Breast epithelium (tissue), 4 donors: ENCODE measurements at regions not wholly inside any gene's neighbourhood (a gene's known extent, or its start where the extent isn't known, plus 50 kb on each side); places are given as distances from the start of the nearest gene placed in this dataset.

Experiments
- DNase-seq, 2 donors: peaks; one replicate each; pipeline ENCODE4 v3.0.0-alpha.2; 2019; ENCODE audit warnings: low spot score in 2 of 2
- H3K27ac ChIP-seq, 2 donors: fragments of 200-600 bp; sonication (generic) in 1 of 2; one replicate each; pipeline ENCODE4 v1.5.1; 2016 to 2019; ENCODE audit warnings: mild to moderate bottlenecking in 1 of 2
- H3K27me3 ChIP-seq, 2 donors: fragments of 200-600 bp; sonication (generic) in 1 of 2; one replicate each; pipeline versions ENCODE4 v1.5.1 to v1.6.0; 2017 to 2019; ENCODE audit warnings: control low read depth in 1 of 2, mild to moderate bottlenecking in 1 of 2
- H3K36me3 ChIP-seq: fragments of 200-600 bp; one replicate; pipeline ENCODE4 v1.5.1; 2019
- H3K4me1 ChIP-seq, 2 donors: fragments of 200-600 bp; sonication (generic); one replicate each; pipeline ENCODE4 v1.5.1; 2016 to 2019; ENCODE audit warnings: control low read depth in 1 of 2
- H3K4me3 ChIP-seq, 3 donors: fragments of 200-600 bp; sonication (generic); 1 replicate in 2 of 3; 2 replicates in 1 of 3; pipeline ENCODE4 v1.5.1; 2016 to 2019; ENCODE audit warnings: mild to moderate bottlenecking in 3 of 3, moderate library complexity in 2 of 3
- H3K9me3 ChIP-seq, 2 donors: fragments of 200-600 bp; sonication (generic) in 1 of 2; one replicate each; pipeline ENCODE4 v1.5.1; 2016 to 2019; ENCODE audit warnings: control low read depth in 1 of 2
- POLR2A ChIP-seq: fragments of 450-650 bp; IDR thresholded peaks from one replicate; pipeline ENCODE4 v1.6.1; 2016; ENCODE audit warnings: antibody characterized with exemption, mild to moderate bottlenecking, moderate library complexity
- POLR2AphosphoS5 ChIP-seq, 3 donors: sonication (generic); formaldehyde crosslinking; IDR thresholded peaks; one replicate each; pipeline ENCODE4 v1.6.1; 2017; ENCODE audit warnings: antibody characterized with exemption in 3 of 3
- intact Hi-C: fragments of 100-400 bp; cut with DNase I; formaldehyde crosslinking; loops from one replicate; pipeline ENCODE4 v1.15.1; 2023; ENCODE audit warnings: low total_unique reads
- TF ChIP-seq, protein P1 (sequence below), 3 donors: fragments of 450-650 bp; IDR thresholded peaks; one replicate each; pipeline ENCODE4 v1.5.1; 2016 to 2017; ENCODE audit warnings: antibody characterized with exemption in 3 of 3, mild to moderate bottlenecking in 3 of 3, moderate library complexity in 3 of 3

DNA sequence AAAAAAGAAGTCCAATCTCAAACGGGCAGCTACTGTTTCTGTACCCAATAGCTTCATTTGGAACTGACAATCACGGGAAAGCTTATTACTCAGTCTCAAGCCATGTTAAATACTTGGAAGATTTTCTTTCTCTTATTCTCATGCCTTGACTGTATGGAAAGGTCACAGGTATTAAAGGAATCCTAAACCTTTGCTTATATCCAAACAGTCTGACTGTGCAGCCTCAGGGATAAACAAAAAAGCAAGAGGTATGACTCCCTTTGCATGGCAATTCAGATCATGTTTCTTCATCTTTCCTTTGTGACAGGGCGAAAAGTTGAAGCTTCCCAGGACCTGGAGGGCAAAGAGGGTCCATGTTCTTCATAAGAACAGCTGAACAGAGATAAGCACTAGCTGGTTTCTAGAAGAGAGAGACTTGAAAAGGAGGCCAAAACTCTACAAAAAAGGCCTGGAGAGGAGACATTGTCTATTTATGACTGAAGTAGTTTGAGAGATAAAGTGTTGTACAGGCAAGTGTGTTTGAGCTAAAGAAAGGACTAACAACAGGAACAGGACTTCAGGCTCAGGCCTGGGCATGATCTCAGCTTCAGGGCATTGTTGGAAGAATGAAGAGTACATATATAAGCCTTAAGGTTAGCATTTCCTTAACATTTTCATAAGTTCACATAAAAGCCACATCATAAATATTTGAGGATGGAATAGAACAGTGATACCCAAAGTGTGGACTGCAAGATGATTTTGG lies 231.0 kb upstream of the THRB start:
- TF ChIP-seq, protein P1, sequence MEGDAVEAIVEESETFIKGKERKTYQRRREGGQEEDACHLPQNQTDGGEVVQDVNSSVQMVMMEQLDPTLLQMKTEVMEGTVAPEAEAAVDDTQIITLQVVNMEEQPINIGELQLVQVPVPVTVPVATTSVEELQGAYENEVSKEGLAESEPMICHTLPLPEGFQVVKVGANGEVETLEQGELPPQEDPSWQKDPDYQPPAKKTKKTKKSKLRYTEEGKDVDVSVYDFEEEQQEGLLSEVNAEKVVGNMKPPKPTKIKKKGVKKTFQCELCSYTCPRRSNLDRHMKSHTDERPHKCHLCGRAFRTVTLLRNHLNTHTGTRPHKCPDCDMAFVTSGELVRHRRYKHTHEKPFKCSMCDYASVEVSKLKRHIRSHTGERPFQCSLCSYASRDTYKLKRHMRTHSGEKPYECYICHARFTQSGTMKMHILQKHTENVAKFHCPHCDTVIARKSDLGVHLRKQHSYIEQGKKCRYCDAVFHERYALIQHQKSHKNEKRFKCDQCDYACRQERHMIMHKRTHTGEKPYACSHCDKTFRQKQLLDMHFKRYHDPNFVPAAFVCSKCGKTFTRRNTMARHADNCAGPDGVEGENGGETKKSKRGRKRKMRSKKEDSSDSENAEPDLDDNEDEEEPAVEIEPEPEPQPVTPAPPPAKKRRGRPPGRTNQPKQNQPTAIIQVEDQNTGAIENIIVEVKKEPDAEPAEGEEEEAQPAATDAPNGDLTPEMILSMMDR (IDR thresholded peaks at IDR 0.05), result no peak
- TF ChIP-seq POLR2AphosphoS5 (IDR thresholded peaks at IDR 0.05) (no peak), POLR2A (no peak)
- no peaks in the 10 kb centered on the region for H3K9me3 ChIP-seq
- H3K4me3 ChIP-seq, result no peak overlapping the region
- H3K27ac ChIP-seq, result no peak overlapping the region
- no peaks in the 10 kb centered on the region for H3K27me3 ChIP-seq
- intact Hi-C loops, result no loop called here
- H3K36me3 ChIP-seq, result no peaks in the 10 kb centered on the region
- DNase-seq, result no peak
- H3K4me1 ChIP-seq, result no peaks in the 10 kb centered on the region

DNA sequence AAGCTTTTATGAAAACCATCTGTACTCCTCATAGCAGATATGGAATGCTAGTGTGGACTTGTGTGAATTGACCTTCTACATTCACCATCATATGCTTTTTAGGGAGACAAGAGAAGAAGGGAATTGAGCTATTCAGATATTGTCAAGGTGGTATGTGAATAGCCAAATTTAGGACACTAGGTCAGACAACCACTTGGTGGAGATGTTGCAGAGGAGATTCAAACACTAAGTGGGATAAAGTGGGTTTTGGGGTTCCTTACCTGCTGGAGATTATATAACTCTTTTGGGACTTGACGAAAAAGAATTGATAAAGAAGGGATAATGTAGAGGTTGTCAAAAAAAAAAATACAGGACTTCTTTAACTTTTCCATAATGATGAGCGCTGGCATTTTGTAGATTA lies 231.8 kb upstream of the THRB start:
- H3K27me3 ChIP-seq, result no peaks in the 10 kb centered on the region
- H3K36me3 ChIP-seq, result no peaks in the 10 kb centered on the region
- TF ChIP-seq, protein P1 (IDR thresholded peaks at IDR 0.05), result no peak
- TF ChIP-seq POLR2AphosphoS5 (IDR thresholded peaks at IDR 0.05) (no peak), POLR2A (no peak)
- no peak overlapping the region for H3K27ac ChIP-seq
- intact Hi-C loops, result no loop called here
- H3K4me3 ChIP-seq, result no peak overlapping the region
- no peaks in the 10 kb centered on the region for H3K9me3 ChIP-seq
- H3K4me1 ChIP-seq, result no peaks in the 10 kb centered on the region
- no peak for DNase-seq

DNA sequence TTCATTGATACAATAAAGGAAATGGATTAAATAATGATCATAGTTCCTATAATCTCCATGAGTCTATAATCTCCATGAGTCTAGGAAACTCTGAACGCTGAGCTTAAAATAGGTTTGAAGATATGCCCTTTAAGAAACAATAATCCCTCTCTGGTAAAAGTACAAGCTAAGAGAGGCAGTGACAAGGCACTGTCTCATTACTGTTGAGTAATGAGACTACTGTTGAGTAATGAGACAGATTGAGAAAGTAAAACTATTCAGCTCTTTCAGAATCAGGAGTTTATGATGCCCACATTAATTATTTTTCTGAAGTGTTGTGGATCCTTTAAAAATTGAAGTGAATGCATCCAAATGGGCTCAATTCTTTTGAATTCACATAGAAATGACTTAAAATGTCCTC lies 235.5 kb upstream of the THRB start:
- Histone ChIP-seq H3K27me3 (no peaks in the 10 kb centered on the region), H3K4me1 (no peaks in the 10 kb centered on the region), H3K9me3 (no peaks in the 10 kb centered on the region), H3K4me3 (no peak overlapping the region), H3K27ac (no peak overlapping the region), H3K36me3 (no peaks in the 10 kb centered on the region)
- DNase-seq, result no peak
- TF ChIP-seq, protein P1 (IDR thresholded peaks at IDR 0.05), result no peak
- TF ChIP-seq POLR2AphosphoS5 (IDR thresholded peaks at IDR 0.05) (no peak), POLR2A (no peak)
- intact Hi-C loops, result no loop called here

DNA sequence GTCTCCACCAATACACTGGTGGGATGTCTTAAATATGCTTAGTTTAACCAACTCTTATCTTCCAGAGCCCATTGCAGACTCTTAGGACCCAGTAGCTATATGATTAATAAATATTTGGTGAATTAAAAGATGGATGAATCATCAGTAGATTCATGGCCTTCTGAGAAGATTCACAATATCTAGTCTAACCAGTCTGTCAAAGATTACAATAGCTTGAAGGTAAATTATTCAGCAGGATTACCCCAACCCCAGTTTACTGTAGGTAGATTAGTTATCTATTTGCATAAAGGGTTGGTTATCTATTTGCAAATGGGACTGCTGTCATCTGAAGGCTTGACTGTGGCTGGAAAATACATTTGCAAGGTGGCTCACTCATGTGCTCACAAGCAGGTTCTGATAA lies 239.4 kb upstream of the THRB start:
- intact Hi-C loops, result no loop called here
- Histone ChIP-seq H3K36me3 (no peaks in the 10 kb centered on the region), H3K27ac (no peak overlapping the region), H3K4me3 (no peak overlapping the region), H3K27me3 (no peaks in the 10 kb centered on the region), H3K9me3 (no peaks in the 10 kb centered on the region), H3K4me1 (no peaks in the 10 kb centered on the region)
- TF ChIP-seq POLR2A (no peak), POLR2AphosphoS5 (IDR thresholded peaks at IDR 0.05) (no peak)
- TF ChIP-seq, protein P1 (IDR thresholded peaks at IDR 0.05), result no peak
- no peak for DNase-seq

DNA sequence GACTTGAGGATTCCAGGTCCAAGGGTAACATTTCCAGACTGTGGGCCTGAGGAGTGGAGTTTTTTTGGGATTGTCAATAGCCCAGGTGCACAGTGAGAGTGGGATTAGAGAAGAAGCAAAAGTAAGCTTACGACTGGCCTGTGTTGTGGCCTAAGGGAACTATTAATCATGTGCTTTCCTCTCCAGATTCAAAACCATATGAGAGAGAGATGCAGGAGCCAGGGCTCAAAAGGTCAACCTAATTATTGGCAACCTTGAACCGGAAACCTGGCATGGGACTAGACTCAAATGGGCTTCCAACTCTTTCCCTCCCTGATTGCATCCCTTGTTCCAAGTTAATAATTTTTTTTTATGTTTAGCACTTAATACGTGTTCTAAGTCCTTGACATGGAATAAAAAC lies 242.1 kb upstream of the THRB start:
- no peaks in the 10 kb centered on the region for H3K9me3 ChIP-seq
- no peaks in the 10 kb centered on the region for H3K4me1 ChIP-seq
- DNase-seq, result no peak
- no peak overlapping the region for H3K27ac ChIP-seq
- H3K36me3 ChIP-seq, result no peaks in the 10 kb centered on the region
- TF ChIP-seq, protein P1 (IDR thresholded peaks at IDR 0.05), result no peak
- no peak for TF ChIP-seq POLR2A
- TF ChIP-seq POLR2AphosphoS5 (IDR thresholded peaks at IDR 0.05), result no peak
- intact Hi-C loops, result no loop called here
- no peaks in the 10 kb centered on the region for H3K27me3 ChIP-seq
- no peak overlapping the region for H3K4me3 ChIP-seq
